Astrocyte (in vitro differentiated cells and primary cell): ENCODE measurements at regions not wholly inside any gene's neighbourhood (a gene's known extent, or its start where the extent isn't known, plus 50 kb on each side); places are given as distances from the start of the nearest gene placed in this dataset.

Experiments used
- DNase-seq: peaks from one replicate; pipeline ENCODE4 v3.0.0-alpha.2; 2010; ENCODE audit warnings: low read depth
- FAIRE-seq: peaks from 2 replicates; lab custom pipeline; 2011; peaks lifted over from hg19 to GRCh38; lab: Jason Lieb, UNC
- H2AFZ ChIP-seq: 2 replicates; pipeline ENCODE4 v1.6.0; 2012; ENCODE audit warnings: low read depth, low read length, inconsistent platforms
- H3K27ac ChIP-seq: 2 replicates; pipeline ENCODE4 v1.5.1; 2011; ENCODE audit warnings: low read depth, low read length, inconsistent platforms
- H3K27me3 ChIP-seq: 2 replicates; pipeline ENCODE4 v1.6.0; 2011; ENCODE audit warnings: low read length, inconsistent platforms; ENCODE audit not compliant: insufficient read depth
- H3K36me3 ChIP-seq: 2 replicates; pipeline ENCODE4 v1.5.1; 2011; ENCODE audit warnings: low read length, inconsistent platforms; ENCODE audit not compliant: insufficient read depth
- H3K4me1 ChIP-seq: 2 replicates; pipeline ENCODE4 v1.5.1; 2011; ENCODE audit warnings: low read length, inconsistent platforms; ENCODE audit not compliant: insufficient read depth
- H3K4me2 ChIP-seq: 2 replicates; pipeline ENCODE4 v1.6.0; 2012; ENCODE audit warnings: low read length, inconsistent platforms
- H3K4me3 ChIP-seq: 2 replicates; pipeline ENCODE4 v1.5.1; 2011; ENCODE audit warnings: low read depth, mild to moderate bottlenecking, low read length, inconsistent platforms; ENCODE audit not compliant: insufficient read depth
- H3K79me2 ChIP-seq: 2 replicates; pipeline ENCODE4 v1.6.0; 2012; ENCODE audit warnings: mild to moderate bottlenecking, low read length, inconsistent platforms; ENCODE audit not compliant: insufficient read depth
- H3K9ac ChIP-seq: 2 replicates; pipeline ENCODE4 v1.6.0; 2012; ENCODE audit warnings: mild to moderate bottlenecking, low read length, inconsistent platforms
- H3K9me3 ChIP-seq: 2 replicates; pipeline ENCODE4 v1.5.1; 2012; ENCODE audit warnings: low read depth, mild to moderate bottlenecking, low read length, inconsistent platforms; ENCODE audit not compliant: insufficient read depth
- H4K20me1 ChIP-seq: 2 replicates; pipeline ENCODE4 v1.6.0; 2012; ENCODE audit warnings: low read length, inconsistent platforms; ENCODE audit not compliant: insufficient read depth
- H3K27ac Mint-ChIP-seq: one replicate; pipeline ENCODE4 v1.8.0; 2021; ENCODE audit warnings: mild to moderate bottlenecking, mixed read lengths; ENCODE audit not compliant: unreplicated experiment
- H3K27me3 Mint-ChIP-seq: one replicate; pipeline ENCODE4 v1.8.0; 2021; ENCODE audit warnings: low read depth, mixed read lengths; ENCODE audit not compliant: unreplicated experiment
- H3K36me3 Mint-ChIP-seq: one replicate; pipeline ENCODE4 v1.8.0; 2021; ENCODE audit warnings: low read depth, mixed read lengths; ENCODE audit not compliant: unreplicated experiment
- H3K4me1 Mint-ChIP-seq: one replicate; pipeline ENCODE4 v1.8.0; 2021; ENCODE audit warnings: low read depth, mixed read lengths; ENCODE audit not compliant: unreplicated experiment
- H3K4me3 Mint-ChIP-seq: one replicate; pipeline ENCODE4 v1.8.0; 2021; ENCODE audit warnings: mild to moderate bottlenecking, moderate library complexity, mixed read lengths; ENCODE audit not compliant: unreplicated experiment
- H3K9me3 Mint-ChIP-seq: one replicate; pipeline ENCODE4 v1.8.0; 2021; ENCODE audit warnings: mild to moderate bottlenecking, mixed read lengths; ENCODE audit not compliant: unreplicated experiment
- CTCF ChIP-seq: IDR thresholded peaks from 2 replicates; pipeline ENCODE4 v1.5.1; 2011; ENCODE audit warnings: low read depth, mild to moderate bottlenecking, inconsistent platforms, low read length, moderate library complexity; ENCODE audit not compliant: insufficient read depth
- EZH2 ChIP-seq: IDR thresholded peaks from 2 replicates; pipeline ENCODE4 v1.6.1; 2012; ENCODE audit warnings: mild to moderate bottlenecking, low read length, inconsistent platforms; ENCODE audit not compliant: insufficient read depth

- Histone ChIP-seq H3K4me3 (no peak overlapping the region), H3K27me3 (no peaks in the 10 kb centered on the region), H3K27ac (no peak overlapping the region), H2AFZ (no peak overlapping the region), H3K9me3 (no peaks in the 10 kb centered on the region), H3K79me2 (no peaks in the 10 kb centered on the region), H3K4me2 (no peak overlapping the region), H3K4me1 (peaks cover 2% of the 10 kb centered on the region), H4K20me1 (no peaks in the 10 kb centered on the region), H3K9ac (no peak overlapping the region), H3K36me3 (no peaks in the 10 kb centered on the region)
- H3K27ac Mint-ChIP-seq = no peak overlapping the region
- no peak overlapping the region for H3K4me3 Mint-ChIP-seq
- no peak for FAIRE-seq
- no peaks in the 10 kb centered on the region for H3K27me3 Mint-ChIP-seq
- TF ChIP-seq EZH2 (no peak), CTCF (no peak)
- H3K4me1 Mint-ChIP-seq = peaks cover 8% of the 10 kb centered on the region
- H3K9me3 Mint-ChIP-seq = no peaks in the 10 kb centered on the region
- no peak for DNase-seq
- H3K36me3 Mint-ChIP-seq = no peaks in the 10 kb centered on the region
These were observed 192.5 kb downstream of the NDFIP2 start for GRCh38 chr13:79673310-79673992.

GRCh38 chr13:79671420-79671819 lies 190.5 kb downstream of the NDFIP2 start:
- FAIRE-seq = no peak
- peaks cover 2% of the 10 kb centered on the region for H3K4me1 Mint-ChIP-seq
- no peak overlapping the region for H3K27ac Mint-ChIP-seq

More at GRCh38 chr13:79671420-79671819, 190.5 kb downstream of the NDFIP2 start:
- H3K4me3 ChIP-seq = no peak overlapping the region
- no peak overlapping the region for H3K9ac ChIP-seq
- H3K79me2 ChIP-seq = no peaks in the 10 kb centered on the region
- H4K20me1 ChIP-seq = no peaks in the 10 kb centered on the region
- H3K4me2 ChIP-seq = no peak overlapping the region
- Mint-ChIP-seq H3K36me3 (no peaks in the 10 kb centered on the region), H3K27me3 (no peaks in the 10 kb centered on the region), H3K4me3 (no peak overlapping the region), H3K9me3 (no peaks in the 10 kb centered on the region)
- H3K9me3 ChIP-seq = no peaks in the 10 kb centered on the region
- no peak for DNase-seq
- no peak overlapping the region for H2AFZ ChIP-seq
- no peaks in the 10 kb centered on the region for H3K27me3 ChIP-seq
- TF ChIP-seq CTCF = no peak
- TF ChIP-seq EZH2 = no peak
- H3K36me3 ChIP-seq = no peaks in the 10 kb centered on the region
- no peak overlapping the region for H3K27ac ChIP-seq
- no peaks in the 10 kb centered on the region for H3K4me1 ChIP-seq
